GM23338 (cell line): ENCODE measurements at regions not wholly inside any gene's neighbourhood (a gene's known extent, or its start where the extent isn't known, plus 50 kb on each side); places are given as distances from the start of the nearest gene placed in this dataset.

Source experiments
- CREB1 ChIP-seq: fragments of 250-450 bp; sonication (Bioruptor Pico); IDR thresholded peaks from 2 replicates; pipeline ENCODE4 v1.5.0; 2020; ENCODE audit warnings: low read depth, mild to moderate bottlenecking, moderate library complexity
- CTCF ChIP-seq, 2 experiments: fragments of 200-600 bp in 1 of 2; sonication (generic) in 1 of 2; conservative IDR thresholded peaks; 2 replicates each; pipeline versions ENCODE4 v1.5.1 to v1.6.1; 2016 to 2017; ENCODE audit warnings: antibody characterized with exemption in 2 of 2, low read depth in 2 of 2, mild to moderate bottlenecking in 2 of 2, moderate library complexity in 1 of 2
- EZH2 ChIP-seq: fragments of 200-600 bp; sonication (generic); IDR thresholded peaks from one replicate; pipeline ENCODE4 v1.8.0; 2017; ENCODE audit warnings: antibody characterized with exemption, mild to moderate bottlenecking, low read depth; ENCODE audit not compliant: unreplicated experiment
- EZH2phosphoT487 ChIP-seq: fragments of 200-600 bp; sonication (generic); IDR thresholded peaks from one replicate; pipeline ENCODE4 v1.8.1; 2018; ENCODE audit warnings: antibody characterized with exemption; ENCODE audit not compliant: unreplicated experiment
- JUNB ChIP-seq: IDR thresholded peaks from one replicate; pipeline ENCODE4 v1.6.1; 2016; ENCODE audit warnings: antibody characterized with exemption; ENCODE audit not compliant: unreplicated experiment
- POLR2AphosphoS5 ChIP-seq: IDR thresholded peaks from 2 replicates; pipeline ENCODE4 v1.6.1; 2016; ENCODE audit warnings: antibody characterized with exemption, low read depth
- REST ChIP-seq: IDR thresholded peaks from one replicate; pipeline ENCODE4 v1.6.1; 2018; ENCODE audit warnings: antibody characterized with exemption; ENCODE audit not compliant: unreplicated experiment
- ZNF114 ChIP-seq: fragments of 250-450 bp; sonication (Bioruptor Pico); IDR thresholded peaks from 2 replicates; pipeline ENCODE4 v1.5.0; 2020; ENCODE audit warnings: mild to moderate bottlenecking, moderate library complexity
- ZNF462 ChIP-seq: fragments of 250-450 bp; sonication (Bioruptor Pico); IDR thresholded peaks from 2 replicates; pipeline ENCODE4 v1.5.0; 2020; ENCODE audit warnings: mild to moderate bottlenecking, moderate library complexity
- TF ChIP-seq, protein P1 (sequence below): IDR thresholded peaks from 2 replicates; pipeline ENCODE4 v1.6.1; 2016; ENCODE audit warnings: antibody characterized with exemption

DNA sequence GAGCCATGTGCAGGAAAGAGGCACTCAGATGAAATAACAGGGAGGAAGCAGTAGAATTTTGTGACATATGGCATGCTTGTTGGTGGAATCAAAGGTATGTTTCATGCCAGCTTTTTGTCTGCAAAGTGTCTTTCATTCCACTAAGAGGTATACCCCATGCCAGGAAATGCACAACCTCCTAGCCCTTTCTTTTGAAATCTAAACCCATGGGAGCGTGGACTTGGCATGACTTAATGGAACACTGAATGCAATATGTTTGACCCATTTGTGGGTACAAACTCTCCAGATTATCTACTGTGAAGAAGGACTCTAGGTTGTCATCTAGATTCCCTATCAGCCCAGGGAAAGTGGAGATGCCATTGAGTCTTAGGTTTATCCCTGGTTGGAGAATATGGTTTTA, 338.3 kb upstream of the TEX13C start:
- no peak for TF ChIP-seq POLR2AphosphoS5
- no peak for TF ChIP-seq CREB1 (CRISPR knock-in tag)
- TF ChIP-seq CTCF (conservative IDR thresholded peaks at IDR 0.05; ENCODE audit: low read depth in 2 of 2), result no peak
- TF ChIP-seq EZH2, result no peak
- TF ChIP-seq ZNF114 (CRISPR knock-in tag), result no peak
- no peak for TF ChIP-seq EZH2phosphoT487
- TF ChIP-seq JUNB, result no peak
- no peak for TF ChIP-seq REST
- TF ChIP-seq ZNF462 (CRISPR knock-in tag), result no peak
- TF ChIP-seq, protein P1, sequence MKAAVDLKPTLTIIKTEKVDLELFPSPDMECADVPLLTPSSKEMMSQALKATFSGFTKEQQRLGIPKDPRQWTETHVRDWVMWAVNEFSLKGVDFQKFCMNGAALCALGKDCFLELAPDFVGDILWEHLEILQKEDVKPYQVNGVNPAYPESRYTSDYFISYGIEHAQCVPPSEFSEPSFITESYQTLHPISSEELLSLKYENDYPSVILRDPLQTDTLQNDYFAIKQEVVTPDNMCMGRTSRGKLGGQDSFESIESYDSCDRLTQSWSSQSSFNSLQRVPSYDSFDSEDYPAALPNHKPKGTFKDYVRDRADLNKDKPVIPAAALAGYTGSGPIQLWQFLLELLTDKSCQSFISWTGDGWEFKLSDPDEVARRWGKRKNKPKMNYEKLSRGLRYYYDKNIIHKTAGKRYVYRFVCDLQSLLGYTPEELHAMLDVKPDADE, result no peak
